Left renal cortex interstitium (tissue), 4 donors: ENCODE measurements at regions not wholly inside any gene's neighbourhood (a gene's known extent, or its start where the extent isn't known, plus 50 kb on each side); places are given as distances from the start of the nearest gene placed in this dataset.

ENCODE experiments used
- DNase-seq, 4 donors: peaks; one replicate each; pipeline ENCODE4 v3.0.0-alpha.2; 2013; ENCODE audit warnings: low read depth in 4 of 4, low spot score in 2 of 4, missing footprints in 1 of 4

DNA sequence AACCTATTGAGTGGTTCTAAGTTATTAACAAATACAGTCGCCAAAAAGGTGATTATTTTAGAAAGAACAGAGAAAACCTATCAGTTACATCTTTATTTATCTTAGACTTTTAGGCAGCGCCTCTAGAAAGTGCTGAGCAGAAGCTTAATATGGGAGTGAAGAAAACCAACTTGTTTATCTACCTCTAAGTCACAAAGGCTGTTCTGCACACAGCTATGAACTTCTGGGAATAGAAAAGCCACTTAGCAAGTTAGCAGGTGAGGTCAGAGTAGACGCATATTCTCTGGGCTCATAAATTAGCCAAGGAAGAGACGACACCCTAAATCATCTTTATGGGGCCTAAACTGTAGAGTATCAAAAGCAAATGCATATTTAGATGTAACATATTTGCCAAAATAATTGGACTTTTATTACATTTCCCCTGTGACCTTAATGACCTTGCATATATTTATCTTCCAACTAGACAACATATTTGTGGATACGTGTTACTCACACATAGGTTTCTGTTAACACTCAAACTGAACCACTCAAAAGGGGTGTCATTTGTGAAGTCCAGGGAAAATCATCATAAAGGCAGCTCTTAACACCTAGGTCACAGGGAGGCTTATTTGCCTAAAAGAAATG is 267.1 kb downstream of the ADGB start:
- no peak for DNase-seq

DNA sequence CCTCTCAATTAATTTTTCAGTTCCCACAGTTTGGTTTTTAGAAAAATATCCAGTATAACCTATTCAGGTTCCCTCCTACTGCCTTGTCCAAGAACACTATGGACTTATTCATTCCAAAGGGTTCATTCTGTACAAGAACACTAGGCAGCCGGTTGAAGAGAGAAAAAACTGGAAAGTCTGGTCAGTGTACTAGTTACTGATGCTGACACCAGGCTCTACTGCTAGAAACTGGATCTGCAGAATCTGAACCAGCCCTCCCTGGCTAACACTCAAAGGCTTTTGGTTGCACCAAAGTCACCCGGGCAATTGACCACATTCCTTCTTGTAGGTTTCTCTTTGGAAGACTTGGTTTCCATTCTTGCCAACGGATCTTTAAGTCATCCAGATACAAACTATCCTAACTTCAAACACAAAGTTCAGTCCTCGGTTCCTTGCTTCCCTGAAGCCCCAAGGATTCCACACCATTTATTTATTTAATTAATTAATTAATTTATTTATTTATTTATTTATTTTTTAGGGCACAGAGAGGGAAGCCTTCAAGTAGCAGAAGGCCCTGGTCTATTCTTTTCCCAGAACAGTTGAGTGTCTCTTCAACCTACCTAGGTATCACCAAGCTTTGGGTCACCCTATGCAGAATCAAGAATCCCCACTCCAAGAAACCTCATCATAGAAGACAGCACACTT is 268.1 kb downstream of the ADGB start:
- DNase-seq = no peak

DNA sequence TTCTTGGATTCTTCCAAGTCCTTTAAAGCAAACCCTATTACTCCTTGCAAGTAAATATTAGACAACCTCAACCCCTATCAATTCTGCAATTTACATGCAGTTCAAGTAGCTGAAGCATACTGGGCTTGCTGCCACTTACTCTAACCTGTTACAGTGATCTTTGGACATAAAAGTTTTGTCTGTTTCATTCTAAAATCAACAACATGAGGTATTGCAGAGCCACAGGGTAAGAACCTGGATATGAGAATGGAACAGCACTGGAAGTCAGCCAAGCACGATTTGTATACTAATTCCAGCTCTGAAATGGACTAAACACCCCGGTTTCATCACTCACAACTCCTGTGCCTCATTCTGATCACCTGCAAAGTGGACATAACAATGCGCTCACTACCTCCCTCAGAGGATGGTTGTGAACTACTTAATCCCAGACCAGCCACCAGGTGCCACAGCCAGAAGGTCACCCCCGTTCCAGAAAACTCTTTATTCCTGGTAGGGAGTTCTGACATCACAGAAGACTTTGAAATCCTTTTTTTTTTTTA is 270.0 kb downstream of the ADGB start:
- DNase-seq = no peak

DNA sequence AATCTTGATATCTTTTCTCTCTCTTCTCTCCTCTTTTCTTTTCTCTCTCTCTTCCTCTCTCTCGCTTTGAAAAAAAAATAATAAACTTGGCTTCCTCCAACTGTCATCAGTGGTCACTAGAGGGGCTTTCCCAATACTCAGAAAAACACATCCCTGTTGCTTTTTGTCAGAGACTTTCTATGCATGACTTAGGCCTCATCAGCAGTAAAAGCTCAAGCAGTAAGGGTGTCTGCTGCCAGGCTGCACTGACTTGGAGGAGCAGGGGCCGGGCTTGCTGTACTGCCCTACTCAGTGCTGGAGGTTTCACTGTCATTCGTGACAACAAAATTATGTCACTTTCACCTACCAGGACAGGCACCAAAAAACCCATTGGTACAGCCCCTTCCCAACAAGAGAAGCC is 272.0 kb downstream of the ADGB start:
- DNase-seq = no peak

DNA sequence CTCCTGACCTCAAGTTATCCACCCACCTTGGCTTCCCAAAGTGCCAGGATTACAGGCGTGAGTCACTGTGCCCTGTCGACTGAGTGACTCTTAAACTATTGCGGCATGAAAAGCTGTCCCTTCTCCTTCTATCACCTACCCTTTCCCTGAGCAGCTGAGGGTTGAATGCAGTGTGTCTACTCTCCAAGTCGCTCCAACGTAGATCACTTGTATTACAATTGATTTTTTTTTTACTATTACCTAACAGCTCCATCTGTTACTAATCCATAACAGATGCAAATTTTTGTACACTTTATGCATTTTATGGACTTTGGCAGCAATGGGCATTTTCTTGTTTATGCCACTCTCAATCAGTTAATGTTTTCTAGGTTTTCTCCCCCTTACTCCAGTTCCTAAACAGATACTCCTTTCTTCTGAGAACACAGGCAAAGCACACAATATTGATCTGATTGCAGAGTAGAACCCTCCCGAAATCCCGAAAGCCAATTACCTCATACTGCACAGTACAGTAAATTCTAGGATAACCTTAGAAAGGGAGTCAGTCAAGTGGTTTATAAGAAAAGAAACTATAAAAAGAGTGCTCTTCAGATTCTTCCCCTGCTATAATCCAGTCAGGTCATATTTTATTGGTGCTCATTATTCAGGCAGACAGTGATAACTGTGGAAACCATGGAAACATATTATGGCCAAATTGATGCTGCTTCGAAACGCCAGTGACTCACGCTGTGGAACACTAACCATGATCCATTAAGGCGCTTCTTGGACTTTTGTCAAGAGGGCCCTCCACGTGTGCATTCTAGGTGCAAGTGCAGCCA is 273.0 kb downstream of the ADGB start:
- no peak for DNase-seq

DNA sequence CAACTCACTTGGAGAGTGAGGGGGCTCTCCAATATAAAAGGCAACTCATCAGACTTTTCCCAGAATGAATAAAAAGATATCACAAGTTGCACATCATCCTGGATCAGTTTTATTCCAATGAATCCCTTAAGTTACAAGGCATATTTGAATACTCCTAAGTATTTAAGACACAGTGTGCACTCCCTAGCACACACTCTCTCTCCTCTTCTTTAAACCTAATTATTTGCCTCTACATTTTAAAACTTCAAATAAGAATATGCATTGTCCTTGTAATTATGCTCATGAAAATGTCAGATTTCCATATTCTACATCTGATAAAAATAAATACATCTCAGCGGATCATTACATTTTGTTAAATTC is 273.6 kb downstream of the ADGB start:
- no peak for DNase-seq

DNA sequence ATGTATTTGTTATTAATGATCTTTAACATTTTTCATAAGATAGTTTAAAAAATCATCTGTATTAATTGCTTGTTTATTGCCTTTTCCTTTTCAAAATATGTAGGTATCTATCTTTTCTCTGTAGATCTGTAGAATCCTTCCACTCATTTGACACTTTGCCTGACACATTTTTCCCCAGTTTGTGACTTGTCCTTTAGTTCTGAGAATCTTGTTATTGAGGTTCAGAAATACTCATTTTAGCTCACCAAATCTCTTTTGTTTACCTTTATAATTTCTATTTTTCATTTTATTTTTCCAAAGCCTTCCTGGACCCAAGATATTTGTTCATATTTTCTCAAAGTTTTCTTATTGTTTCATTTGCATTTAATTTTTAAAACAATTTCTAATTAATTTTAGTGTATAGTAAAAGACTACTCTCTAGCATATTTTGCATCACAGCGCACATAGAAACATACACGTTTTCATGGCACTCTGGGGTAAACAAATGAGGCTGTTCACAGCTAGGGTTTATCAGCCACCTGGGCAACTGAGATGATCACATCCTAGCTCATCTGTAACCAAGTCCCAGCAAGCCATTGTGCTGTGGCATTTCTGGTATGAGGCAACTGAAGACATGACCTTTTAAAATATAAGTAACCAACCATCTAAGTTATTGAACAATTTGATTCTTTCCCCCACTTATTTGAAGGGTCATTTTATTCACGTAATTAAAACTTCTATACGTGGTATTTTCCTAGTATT is 275.7 kb downstream of the ADGB start:
- DNase-seq = no peak

DNA sequence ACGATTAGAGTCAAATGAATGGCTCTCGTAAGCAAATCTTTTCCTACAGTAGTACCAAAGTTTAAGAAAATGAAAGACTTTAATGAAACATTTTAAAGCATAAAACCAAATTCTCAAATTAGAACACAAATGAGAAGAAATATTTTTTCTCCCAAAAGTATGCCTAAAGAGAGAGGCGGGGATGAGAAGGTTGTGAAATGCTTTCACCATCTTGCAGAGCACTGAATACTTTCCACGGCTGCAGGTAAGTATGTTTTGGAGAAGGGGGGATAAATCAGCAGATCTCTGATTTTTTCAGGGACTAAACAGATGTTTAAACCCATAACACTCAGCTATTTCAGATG is 277.1 kb downstream of the ADGB start:
- no peak for DNase-seq

DNA sequence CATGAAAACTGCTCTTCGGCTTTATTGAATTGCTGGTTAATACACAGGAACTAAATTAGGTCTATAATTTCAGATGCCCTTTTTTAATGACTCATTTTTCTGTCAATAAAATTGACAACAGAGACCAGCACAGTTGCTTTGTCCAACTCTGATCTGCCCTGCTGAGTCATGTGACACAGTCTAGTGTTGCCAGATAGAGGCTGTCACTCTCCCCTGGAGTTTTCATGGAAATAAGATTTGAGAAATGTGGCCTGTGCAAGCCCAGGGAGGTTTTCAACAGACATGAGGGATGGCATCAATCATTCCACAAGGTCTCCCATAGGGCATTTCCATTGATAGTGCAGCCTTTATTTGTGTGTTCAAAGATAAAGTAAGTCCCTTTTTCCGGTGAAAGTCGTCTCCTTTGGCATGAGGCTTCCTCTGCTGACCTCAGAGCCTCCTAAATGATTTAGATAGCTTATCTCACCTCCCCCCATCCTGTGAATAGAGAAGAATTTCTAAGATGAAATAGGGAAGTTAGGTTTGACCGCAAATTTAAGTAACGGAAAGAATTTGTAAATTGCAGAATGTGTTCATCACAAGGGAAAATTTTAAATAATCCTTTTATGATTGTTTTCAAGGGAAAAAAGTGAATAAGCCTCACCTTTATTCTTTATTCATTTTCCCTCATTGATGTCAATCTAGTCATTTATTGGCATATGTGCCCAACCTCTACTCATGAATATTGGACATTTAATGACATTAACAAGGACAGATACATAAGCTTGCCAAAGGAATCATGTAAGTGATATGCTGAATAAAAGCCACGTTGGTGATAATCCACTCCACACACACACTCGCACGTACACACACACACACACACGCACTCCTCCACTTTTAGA is 277.7 kb downstream of the ADGB start:
- DNase-seq = no peak

DNA sequence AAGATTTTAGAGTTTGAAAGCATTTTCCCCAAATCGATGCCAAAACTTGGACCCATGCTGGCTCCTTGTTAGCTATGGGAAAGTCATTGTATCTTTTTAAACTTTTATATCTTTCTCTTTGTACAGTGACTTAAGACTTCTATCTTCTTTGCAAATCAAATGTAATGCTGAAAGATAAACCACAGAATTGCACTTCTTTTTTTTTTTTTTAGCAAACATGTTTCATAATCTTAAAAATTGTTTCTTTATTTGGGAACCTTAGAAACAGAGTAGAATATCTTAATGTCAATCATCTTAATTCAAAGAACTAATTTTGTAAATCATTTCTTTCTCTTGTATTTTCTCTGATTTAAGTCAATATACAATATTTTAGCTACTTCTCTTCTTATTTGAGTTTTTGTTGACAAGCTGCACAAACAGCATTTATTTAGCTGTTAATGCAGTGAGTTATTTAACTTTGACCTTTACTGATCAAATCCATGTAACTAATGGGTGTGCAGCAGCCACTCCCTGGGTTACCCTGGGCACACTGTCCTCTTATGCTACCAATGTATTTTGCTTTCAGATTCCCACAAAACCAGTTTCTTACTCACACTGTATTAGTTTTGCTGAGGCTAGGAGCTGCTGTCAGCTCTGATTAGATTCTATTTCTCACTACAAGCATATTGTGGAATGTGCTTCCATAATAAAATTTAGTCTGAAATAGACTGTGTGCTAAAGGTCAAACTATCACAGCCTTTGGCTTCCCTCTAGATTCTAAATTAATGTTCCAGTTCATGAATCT is 279.6 kb downstream of the ADGB start:
- DNase-seq = no peak

DNA sequence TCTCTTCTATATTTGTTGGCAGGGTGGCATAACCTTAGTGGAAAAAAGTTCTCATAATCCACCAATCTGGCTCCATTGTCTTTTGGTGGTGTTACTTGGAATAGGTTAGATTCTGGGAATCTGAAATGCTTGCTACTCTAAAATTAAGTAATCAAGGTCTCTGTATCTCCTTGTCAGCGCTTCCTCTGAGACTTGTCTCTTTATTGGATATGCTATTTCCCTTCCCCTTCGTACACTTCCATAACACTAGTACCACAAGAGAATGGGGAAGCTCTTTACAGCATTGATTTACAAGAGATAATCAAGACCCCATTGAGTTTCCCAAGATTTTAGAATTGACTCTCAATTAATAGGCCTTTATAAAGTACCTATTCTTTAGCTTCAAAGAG is 280.2 kb downstream of the ADGB start:
- no peak for DNase-seq

DNA sequence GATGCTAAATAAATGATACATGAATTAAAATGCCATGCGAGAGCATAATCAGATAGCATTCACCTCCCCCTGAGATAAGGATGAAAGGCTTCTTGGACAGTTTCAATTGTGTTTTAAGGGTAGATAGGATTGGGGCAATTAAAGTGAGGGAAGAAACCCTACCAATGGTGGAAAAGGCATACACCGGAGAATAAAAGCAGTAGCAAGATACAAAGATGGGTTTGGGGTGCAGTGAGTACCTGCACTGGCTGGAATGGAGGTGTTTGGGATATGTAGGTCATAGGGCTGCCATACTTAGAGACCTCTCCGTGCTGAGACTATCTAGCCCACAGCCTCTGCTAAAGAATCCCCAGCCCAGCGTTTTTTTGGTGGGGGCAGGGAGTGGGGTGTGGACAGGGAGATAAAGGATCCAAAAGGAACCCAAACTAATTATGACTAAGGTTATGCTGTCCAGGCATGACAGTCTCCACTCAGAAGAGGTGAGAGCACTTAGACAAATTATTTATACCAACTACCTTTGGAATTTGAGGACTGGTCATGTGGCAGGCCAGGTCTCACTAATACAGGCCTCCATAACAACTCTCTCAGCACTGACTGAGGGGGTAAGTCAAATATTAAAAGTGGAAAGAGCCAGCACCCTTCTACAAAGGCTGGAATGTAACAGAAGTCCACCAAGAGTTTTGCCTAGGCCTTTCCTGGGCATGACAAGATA is 280.8 kb downstream of the ADGB start:
- no peak for DNase-seq

DNA sequence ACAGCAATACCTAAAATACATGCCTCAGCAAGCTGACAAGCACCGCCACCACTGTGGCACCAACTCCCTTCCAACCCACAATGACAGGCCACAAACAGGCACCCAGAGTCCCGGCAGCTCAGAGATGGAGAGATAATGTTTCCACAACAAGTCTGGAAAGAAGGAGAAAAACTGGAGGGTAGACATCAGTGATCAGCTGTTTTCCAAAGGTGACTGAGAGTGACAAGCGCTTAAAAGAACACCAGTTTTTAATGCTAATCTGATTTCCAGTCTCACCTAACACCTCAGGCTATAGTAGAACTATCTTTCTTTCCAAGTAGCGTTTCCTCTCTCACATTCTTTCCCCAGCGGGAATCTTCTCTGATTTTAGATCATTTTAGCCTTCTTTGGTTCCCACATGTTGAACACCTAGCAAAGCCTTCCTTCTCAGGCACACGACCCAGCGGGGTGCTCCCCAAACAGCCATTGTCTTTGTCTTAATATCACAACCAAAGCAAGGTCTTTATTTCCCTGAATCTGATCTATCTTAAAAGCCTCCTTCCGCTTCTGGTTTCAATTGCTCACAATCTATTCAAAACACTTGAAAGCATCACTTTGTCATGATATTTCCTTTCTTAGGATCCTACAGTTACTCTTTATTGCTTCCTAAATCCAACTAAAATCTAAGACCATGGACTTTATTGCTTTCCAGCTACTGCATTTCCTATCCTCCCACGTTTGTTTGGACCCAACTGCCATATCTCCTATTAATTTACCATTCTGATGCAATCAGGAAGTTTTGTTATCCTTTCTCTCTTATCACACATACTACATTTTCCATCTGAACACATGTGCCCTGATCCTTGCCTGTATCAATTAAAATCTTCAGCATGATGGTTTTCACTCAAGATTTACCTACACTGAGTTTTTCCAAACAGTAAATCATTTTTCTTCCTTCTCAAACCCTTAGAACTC is 282.7 kb downstream of the ADGB start:
- DNase-seq = no peak

DNA sequence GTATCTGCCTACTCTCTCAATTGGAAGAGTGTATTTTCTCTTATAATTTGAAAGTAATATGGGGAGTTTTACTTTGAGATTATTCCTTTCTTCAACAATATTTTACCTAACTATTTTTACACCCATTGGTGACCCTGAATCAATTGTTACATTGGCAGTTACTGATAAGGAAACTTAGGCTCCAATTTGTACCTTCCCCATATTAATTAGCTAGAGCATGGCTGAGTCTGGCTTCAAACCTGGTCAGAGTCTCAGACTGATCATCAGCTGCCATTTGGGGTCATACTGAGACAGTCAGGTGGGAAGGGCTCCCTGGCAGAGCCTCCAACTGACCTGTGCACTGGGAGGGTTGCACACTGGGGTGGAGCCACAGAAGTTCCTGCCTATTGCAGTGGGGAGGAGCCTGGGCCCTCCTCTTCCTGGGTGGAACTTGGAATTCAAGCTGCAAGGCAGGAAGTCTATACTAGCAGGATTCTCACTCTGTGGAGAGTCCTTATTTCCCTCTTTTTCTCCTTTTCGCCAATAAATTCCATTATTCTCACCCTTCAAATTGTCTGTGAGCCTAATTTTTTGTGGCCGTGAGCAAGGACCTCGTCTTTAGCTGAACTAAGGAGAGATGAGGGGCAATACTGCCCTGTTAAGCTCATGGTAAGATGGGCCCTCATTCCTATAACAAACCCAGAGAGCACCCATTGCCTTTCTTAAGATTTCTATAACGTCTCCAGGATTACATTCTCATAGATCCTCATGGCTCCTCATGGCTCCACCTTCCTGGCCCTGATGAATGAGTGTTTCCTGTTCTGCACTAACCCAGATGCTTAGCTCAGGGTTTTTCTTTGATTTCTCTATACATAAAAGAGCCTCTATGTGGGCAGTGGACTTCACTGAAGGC is 285.1 kb downstream of the ADGB start:
- no peak for DNase-seq

DNA sequence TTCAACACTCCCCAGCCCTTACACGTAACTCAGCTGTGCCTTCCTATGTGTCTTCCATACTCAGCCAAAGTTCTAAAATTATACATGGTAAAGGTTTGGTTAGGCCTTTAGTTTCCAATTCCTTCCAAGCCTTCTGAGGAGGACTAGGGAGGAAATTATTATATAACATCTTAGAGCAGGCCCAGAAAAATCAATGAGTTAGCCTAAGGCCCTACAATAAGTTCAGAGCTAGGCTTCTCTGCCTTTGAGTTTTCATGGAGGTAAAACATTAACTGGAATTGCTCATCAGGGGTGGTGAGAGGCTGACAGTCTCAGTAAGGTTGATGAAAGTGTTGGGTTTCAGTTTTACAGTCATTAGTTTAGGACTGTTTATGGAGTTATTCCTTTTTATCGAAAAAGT is 286.0 kb downstream of the ADGB start:
- no peak for DNase-seq

DNA sequence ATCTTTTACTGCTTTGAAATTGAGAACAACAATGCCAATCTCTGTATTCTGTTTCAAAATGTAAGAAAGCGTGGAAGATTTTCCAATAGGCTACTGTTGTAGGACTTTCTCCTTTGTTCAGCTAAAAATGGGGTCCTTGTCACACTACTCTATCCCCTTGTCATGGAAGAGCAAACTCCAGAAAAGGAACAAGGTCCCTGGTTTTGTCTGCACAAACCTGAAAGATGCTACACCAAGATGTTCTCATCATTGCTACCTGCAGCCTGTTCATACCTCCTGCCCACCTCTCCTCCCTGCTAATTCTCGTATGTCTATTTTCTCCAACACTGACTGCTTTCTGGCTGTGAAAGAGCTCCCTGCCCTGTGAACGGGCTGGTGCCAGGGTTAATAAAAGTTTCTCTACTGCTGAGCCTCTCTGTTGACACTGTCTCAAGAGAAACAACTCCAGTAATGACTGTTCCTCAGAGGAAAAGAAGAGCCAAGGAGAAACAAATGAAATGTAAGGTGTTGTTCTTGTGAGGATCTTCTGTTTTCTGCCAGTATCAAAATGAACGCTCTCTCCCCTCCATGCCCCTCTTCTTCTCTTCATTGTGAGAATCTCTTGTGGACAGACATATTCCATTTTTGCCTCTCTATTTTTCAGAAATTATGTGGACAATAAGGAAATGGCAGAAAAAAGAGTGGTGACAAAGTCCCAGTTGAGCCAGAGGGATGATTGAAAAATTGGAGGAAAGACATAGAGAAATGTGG is 287.1 kb downstream of the ADGB start:
- DNase-seq = no peak
